NCI-H2227 (cell line): ENCODE measurements at regions not wholly inside any gene's neighbourhood (a gene's known extent, or its start where the extent isn't known, plus 50 kb on each side); places are given as distances from the start of the nearest gene placed in this dataset.
"Not testable (repeated sequence)": the region's sequence is repeated elsewhere in the genome, so short reads cannot be mapped to it uniquely, and the experiment has no call there.

Source experiments
- DNase-seq: peaks from one replicate; lab custom pipeline; 2025; ENCODE audit not compliant: unreplicated experiment; lab: John Stamatoyannopoulos, UW

- DNase-seq, result not testable (repeated sequence)
Observed at GRCh38 chr1:120657804-120658203, 65.9 kb upstream of the NBPF26 start.

- DNase-seq, result not testable (repeated sequence)
Observed at GRCh38 chr1:120658622-120659021, 65.1 kb upstream of the NBPF26 start.

GRCh38 chr1:120659133-120659532, 64.6 kb upstream of the NBPF26 start:
- DNase-seq, result not testable (repeated sequence)

GRCh38 chr1:120664376-120665249, 59.1 kb upstream of the NBPF26 start:
- DNase-seq, result not testable (repeated sequence)

GRCh38 chr1:120665250-120665577, 58.5 kb upstream of the NBPF26 start:
- DNase-seq, result not testable (repeated sequence)

- DNase-seq, result not testable (repeated sequence)
Observed at GRCh38 chr1:120668187-120668586, 55.6 kb upstream of the NBPF26 start.
